IMR-90 (cell line): ENCODE measurements at regions not wholly inside any gene's neighbourhood (a gene's known extent, or its start where the extent isn't known, plus 50 kb on each side); places are given as distances from the start of the nearest gene placed in this dataset.
A peak's percentile ranks its signal among the peaks of the same experiment; 100 is the strongest.

Experiments used
- ATAC-seq: fragments of 200-7000 bp; cut with Tn5 transposase; 2 replicates; pipeline ENCODE4 v1.9.1; 2020; ENCODE audit warnings: low read depth, mild to moderate bottlenecking, moderate library complexity
- BruUV-seq: library from RNA; stranded (reverse); fragments of 400-500 nt; replicated peaks from 2 replicates; lab custom pipeline; 2021; lab: Mats Ljungman, UMichigan
- CTCF ChIA-PET: fragments of 300-600 bp; formaldehyde crosslinking; extraction: SDS; loops from one replicate; lab custom pipeline; 2021; ENCODE audit warnings: antibody characterized with exemption; lab: Yijun Ruan, JAX
- POLR2A ChIA-PET: fragments of 300-600 bp; sonication (Branson Sonifier 250); formaldehyde crosslinking; loops from one replicate; lab custom pipeline; 2022; ENCODE audit warnings: antibody characterized with exemption; ENCODE audit not compliant: unreplicated experiment; lab: Charles Lee
- DNase-seq: peaks from one replicate; pipeline ENCODE4 v3.0.0; 2013
- H2AFZ ChIP-seq: replicated peaks from 2 replicates; pipeline ENCODE3; 2013; ENCODE audit warnings: low read length, mild to moderate bottlenecking; ENCODE audit not compliant: poor library complexity
- H2AK5ac ChIP-seq: 2 replicates; pipeline ENCODE4 v1.6.1; 2013; ENCODE audit warnings: low read depth, low read length, inconsistent platforms
- H2AK9ac ChIP-seq: replicated peaks from 2 replicates; pipeline ENCODE3; 2013; ENCODE audit warnings: mild to moderate bottlenecking, low read depth, low read length, moderate library complexity; ENCODE audit not compliant: poor library complexity
- H2BK120ac ChIP-seq: 2 replicates; pipeline ENCODE4 v1.6.1; 2013; ENCODE audit warnings: low read depth, low read length, inconsistent platforms
- H2BK15ac ChIP-seq: 3 replicates; pipeline ENCODE4 v1.6.1; 2013; ENCODE audit warnings: low read depth, low read length, inconsistent platforms
- H2BK20ac ChIP-seq: 2 replicates; pipeline ENCODE4 v1.6.1; 2013; ENCODE audit warnings: low read depth, mild to moderate bottlenecking, inconsistent platforms, low read length, moderate library complexity
- H2BK5ac ChIP-seq: 2 replicates; pipeline ENCODE4 v1.6.1; 2013; ENCODE audit warnings: mild to moderate bottlenecking, low read depth, low read length, inconsistent platforms; ENCODE audit not compliant: poor library complexity, severe bottlenecking
- H3K14ac ChIP-seq: replicated peaks from 2 replicates; pipeline ENCODE4 v1.6.1; 2013; ENCODE audit warnings: low read depth, low read length, inconsistent platforms
- H3K18ac ChIP-seq: 2 replicates; pipeline ENCODE4 v1.6.1; 2013; ENCODE audit warnings: low read depth, low read length, control low read depth
- H3K23ac ChIP-seq: 2 replicates; pipeline ENCODE4 v1.6.1; 2013; ENCODE audit warnings: low read depth, low read length, inconsistent platforms
- H3K27ac ChIP-seq: 2 replicates; pipeline ENCODE4 v1.5.1; 2013; ENCODE audit warnings: mild to moderate bottlenecking, control low read depth, low read length; ENCODE audit not compliant: insufficient read depth
- H3K27me3 ChIP-seq: 2 replicates; pipeline ENCODE4 v1.6.1; 2013; ENCODE audit warnings: low read length; ENCODE audit not compliant: control insufficient read depth, insufficient read depth
- H3K36me3 ChIP-seq: 2 replicates; pipeline ENCODE4 v1.6.1; 2013; ENCODE audit warnings: low read length, mixed read lengths; ENCODE audit not compliant: control insufficient read depth, insufficient read depth
- H3K4ac ChIP-seq: 2 replicates; pipeline ENCODE4 v1.6.1; 2013; ENCODE audit warnings: low read depth, low read length, inconsistent platforms
- H3K4me1 ChIP-seq: 2 replicates; pipeline ENCODE4 v1.6.1; 2013; ENCODE audit warnings: low read length, mixed read lengths; ENCODE audit not compliant: control insufficient read depth, insufficient read depth
- H3K4me2 ChIP-seq: 2 replicates; pipeline ENCODE4 v1.6.1; 2013; ENCODE audit warnings: low read depth, mild to moderate bottlenecking, control low read depth, low read length, moderate library complexity
- H3K4me3 ChIP-seq: 2 replicates; pipeline ENCODE4 v1.5.1; 2013; ENCODE audit warnings: low read depth, mild to moderate bottlenecking, control low read depth, low read length, moderate library complexity; ENCODE audit not compliant: insufficient read depth
- H3K56ac ChIP-seq: 2 replicates; pipeline ENCODE4 v1.6.1; 2013; ENCODE audit warnings: low read length, inconsistent platforms; ENCODE audit not compliant: insufficient read depth; ENCODE audit errors: extremely low read depth
- H3K79me1 ChIP-seq, 2 experiments: 2 replicates each; pipeline ENCODE4 v1.6.1; 2013; ENCODE audit warnings: low read length in 2 of 2, inconsistent platforms in 1 of 2, low read depth in 1 of 2
- H3K9ac ChIP-seq: 2 replicates; pipeline ENCODE4 v1.6.1; 2013; ENCODE audit warnings: low read depth, low read length, control low read depth
- H3K9me1 ChIP-seq: 2 replicates; pipeline ENCODE4 v1.6.1; 2013; ENCODE audit warnings: low read length, inconsistent platforms; ENCODE audit not compliant: insufficient read depth
- H3K9me3 ChIP-seq: 2 replicates; pipeline ENCODE4 v1.6.1; 2013; ENCODE audit warnings: low read length; ENCODE audit not compliant: control insufficient read depth, insufficient read depth
- H4K20me1 ChIP-seq: 2 replicates; pipeline ENCODE4 v1.6.1; 2013; ENCODE audit warnings: low read length, inconsistent platforms; ENCODE audit not compliant: insufficient read depth
- H4K5ac ChIP-seq: 2 replicates; pipeline ENCODE4 v1.6.1; 2013; ENCODE audit warnings: mild to moderate bottlenecking, low read depth, low read length, control low read depth
- H4K8ac ChIP-seq, 2 experiments: 2 replicates each; pipeline ENCODE4 v1.6.1; 2013; ENCODE audit warnings: low read depth in 2 of 2, low read length in 2 of 2, control low read depth in 1 of 2, inconsistent platforms in 1 of 2
- H4K91ac ChIP-seq: 2 replicates; pipeline ENCODE4 v1.6.1; 2013; ENCODE audit warnings: low read depth, low read length, inconsistent platforms; ENCODE audit not compliant: insufficient read depth
- BHLHE40 ChIP-seq: fragments of 150-350 bp; IDR thresholded peaks from 2 replicates; pipeline ENCODE4 v1.6.1; 2016; ENCODE audit warnings: mild to moderate bottlenecking, low read depth, low read length
- CEBPB ChIP-seq: IDR thresholded peaks from 2 replicates; pipeline ENCODE4 v1.6.1; 2012; ENCODE audit warnings: low read depth, low read length, improper control_type of control experiment
- CHD1 ChIP-seq: IDR thresholded peaks from 2 replicates; pipeline ENCODE4 v1.6.1; 2012; ENCODE audit warnings: low read depth, low read length, improper control_type of control experiment
- CTCF ChIP-seq: conservative IDR thresholded peaks from 2 replicates; pipeline ENCODE4 v1.5.1; 2012; ENCODE audit warnings: mild to moderate bottlenecking, low read depth, low read length, improper control_type of control experiment
- ELK1 ChIP-seq: fragments of 150-350 bp; IDR thresholded peaks from 2 replicates; pipeline ENCODE4 v1.6.1; 2016; ENCODE audit warnings: low read depth, mild to moderate bottlenecking, low read length, moderate library complexity, borderline replicate concordance
- FOS ChIP-seq: fragments of 150-350 bp; IDR thresholded peaks from 2 replicates; pipeline ENCODE4 v1.6.1; 2016; ENCODE audit warnings: low read depth, low read length
- MAFK ChIP-seq: IDR thresholded peaks from 2 replicates; pipeline ENCODE4 v1.6.1; 2012; ENCODE audit warnings: low read depth, low read length, improper control_type of control experiment
- NFE2L2 ChIP-seq: fragments of 150-350 bp; IDR thresholded peaks from 2 replicates; pipeline ENCODE4 v1.6.1; 2016; ENCODE audit warnings: low read depth, mild to moderate bottlenecking, low read length
- POLR2A ChIP-seq: IDR thresholded peaks from 2 replicates; pipeline ENCODE4 v1.6.1; 2012; ENCODE audit warnings: mild to moderate bottlenecking, low read depth, low read length
- RCOR1 ChIP-seq: IDR thresholded peaks from 2 replicates; pipeline ENCODE4 v1.6.1; 2012; ENCODE audit warnings: mild to moderate bottlenecking, low read length, improper control_type of control experiment; ENCODE audit not compliant: insufficient replicate concordance
- SMC3 ChIP-seq: fragments of 150-350 bp; IDR thresholded peaks from 2 replicates; pipeline ENCODE4 v1.6.1; 2016; ENCODE audit warnings: low read depth, mild to moderate bottlenecking, antibody characterized with exemption, low read length, moderate library complexity
- WGBS, 2 experiments: methylation state at CpG; one replicate each; pipeline versions ENCODE4 v1.1.5 to v1.1.7; 2013; ENCODE audit warnings: missing lambda C conversion rate in 2 of 2; ENCODE audit not compliant: insufficient read length in 1 of 2; ENCODE audit errors: extremely low coverage in 2 of 2; 5-methylcytosine and 5-hydroxymethylcytosine counted together
- dilution Hi-C: fragments of 300-500 bp; cut with HindIII; formaldehyde crosslinking; loops from one replicate; pipeline ENCODE4 v1.14.3; 2018; ENCODE audit warnings: low sequenced_read_pairs; ENCODE audit not compliant: unreplicated experiment
- in situ Hi-C: fragments of 300-500 bp; cut with MboI; formaldehyde crosslinking; loops from 3 replicates; pipeline ENCODE4 v1.14.3; 2019; ENCODE audit warnings: low sequenced_read_pairs, inconsistent platforms, mixed read lengths
- intact Hi-C: fragments of 100-400 bp; cut with micrococcal nuclease; formaldehyde crosslinking; loops from 2 replicates; pipeline ENCODE4 v1.10.0; 2022

GRCh38 chr7:130853503-130854279 is 119.7 kb upstream of the KLF14 start:
- peak overlapping the region; percentile 93 for H3K23ac ChIP-seq
- peaks cover 9% of the 10 kb centered on the region for H3K9me1 ChIP-seq
- H3K9me3 ChIP-seq = peaks cover 10% of the 10 kb centered on the region
- TF ChIP-seq MAFK = no peak
- no peak for TF ChIP-seq SMC3
- TF ChIP-seq CEBPB = no peak
- no peak for TF ChIP-seq CTCF
- TF ChIP-seq BHLHE40 = no peak
- TF ChIP-seq NFE2L2 = no peak
- no peak for TF ChIP-seq RCOR1
- TF ChIP-seq POLR2A = no peak
- TF ChIP-seq CHD1 = no peak
- TF ChIP-seq FOS = no peak
- no peak for TF ChIP-seq ELK1
- H4K8ac ChIP-seq = peak overlapping the region; percentile 77 to 98
- peaks cover 13 to 36% of the 10 kb centered on the region in 2 experiments; a peak in 3 of 4 replicates for H3K79me1 ChIP-seq
- H3K56ac ChIP-seq = peak overlapping the region; percentile 95
- ATAC-seq = peak; percentile 44; the same call in 1 of the 2 replicates
- no peak overlapping the region for H2AK9ac ChIP-seq
- peak overlapping the region; percentile 96 for H2BK120ac ChIP-seq
- H3K4me3 ChIP-seq = no peak overlapping the region
- BruUV-seq = no TSS peak
- peak overlapping the region; percentile 98 for H2AK5ac ChIP-seq
- peak overlapping the region; percentile 60; the same call in 1 of the 2 replicates for H3K9ac ChIP-seq
- peaks cover 9% of the 10 kb centered on the region for H3K4me1 ChIP-seq
- H3K36me3 ChIP-seq = peaks cover 20% of the 10 kb centered on the region
- H4K91ac ChIP-seq = peak overlapping the region; percentile 90
- peak overlapping the region; percentile 97 for H3K14ac ChIP-seq
- dilution Hi-C loops = no loop called here
- ChIA-PET CTCF (interaction anchor here (0.7 kb wide), 1 partner anchor 46 kb away, joined by 3 read pairs; no protein-coding TSS in a partner anchor), POLR2A (no interaction called here)
- peak overlapping the region; percentile 80 for H3K27ac ChIP-seq
- H4K5ac ChIP-seq = peak overlapping the region; percentile 81; the same call in 1 of the 2 replicates
- DNase-seq = peak; percentile 69
- H2BK20ac ChIP-seq = peak overlapping the region; percentile 93
- peak overlapping the region; percentile 39; the same call in 1 of the 2 replicates for H3K4me2 ChIP-seq
- peak overlapping the region; percentile 96 for H3K4ac ChIP-seq
- no peaks in the 10 kb centered on the region for H3K27me3 ChIP-seq
- intact Hi-C loops = no loop called here
- H4K20me1 ChIP-seq = no peaks in the 10 kb centered on the region
- H2BK15ac ChIP-seq = peak overlapping the region; percentile 92; the same call in 2 of the 3 replicates
- H3K18ac ChIP-seq = peak overlapping the region; percentile 88; the same call in 1 of the 2 replicates
- no CpG with 5 or more reads among the region's 7 CpGs for WGBS, 2 experiments
- H2AFZ ChIP-seq = no peak overlapping the region
- in situ Hi-C loops = no loop called here
- peak overlapping the region; percentile 97 for H2BK5ac ChIP-seq
